ENCODE measurements at regions not wholly inside any gene's neighbourhood (a gene's known extent, or its start where the extent isn't known, plus 50 kb on each side); places are given as distances from the start of the nearest gene placed in this dataset.

DNA sequence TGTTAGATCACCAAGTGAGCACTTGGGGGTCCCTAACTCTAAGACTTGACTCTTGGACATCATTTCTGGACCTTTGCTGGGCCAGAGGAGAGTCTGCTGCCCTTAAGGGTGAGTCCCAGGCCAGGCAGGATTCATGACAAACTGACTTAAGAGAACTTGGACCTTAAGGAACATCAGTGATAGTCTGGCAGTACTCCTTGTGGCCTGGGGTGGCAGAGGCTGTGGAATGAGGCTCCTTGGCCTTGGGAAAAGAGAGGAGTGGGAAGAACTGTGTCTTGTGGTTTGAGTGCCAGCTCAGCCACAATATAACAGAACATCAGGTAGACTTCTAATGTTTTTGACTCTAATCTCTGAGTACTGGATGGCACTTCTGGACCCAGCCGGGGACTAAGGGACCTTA is 478.7 kb downstream of the MEI4 start:
- no peaks in the 10 kb centered on the region for H3K9me3 ChIP-seq (ENCODE audit: control insufficient read depth, insufficient read depth, low read length)
- H3K79me2 ChIP-seq (ENCODE audit: control insufficient read depth, low read length): no peaks in the 10 kb centered on the region
- H3K4me3 ChIP-seq (ENCODE audit: low read length): no peak overlapping the region
- H3K27ac ChIP-seq (ENCODE audit: low read depth, low read length): no peak overlapping the region
- TF ChIP-seq, protein P1, sequence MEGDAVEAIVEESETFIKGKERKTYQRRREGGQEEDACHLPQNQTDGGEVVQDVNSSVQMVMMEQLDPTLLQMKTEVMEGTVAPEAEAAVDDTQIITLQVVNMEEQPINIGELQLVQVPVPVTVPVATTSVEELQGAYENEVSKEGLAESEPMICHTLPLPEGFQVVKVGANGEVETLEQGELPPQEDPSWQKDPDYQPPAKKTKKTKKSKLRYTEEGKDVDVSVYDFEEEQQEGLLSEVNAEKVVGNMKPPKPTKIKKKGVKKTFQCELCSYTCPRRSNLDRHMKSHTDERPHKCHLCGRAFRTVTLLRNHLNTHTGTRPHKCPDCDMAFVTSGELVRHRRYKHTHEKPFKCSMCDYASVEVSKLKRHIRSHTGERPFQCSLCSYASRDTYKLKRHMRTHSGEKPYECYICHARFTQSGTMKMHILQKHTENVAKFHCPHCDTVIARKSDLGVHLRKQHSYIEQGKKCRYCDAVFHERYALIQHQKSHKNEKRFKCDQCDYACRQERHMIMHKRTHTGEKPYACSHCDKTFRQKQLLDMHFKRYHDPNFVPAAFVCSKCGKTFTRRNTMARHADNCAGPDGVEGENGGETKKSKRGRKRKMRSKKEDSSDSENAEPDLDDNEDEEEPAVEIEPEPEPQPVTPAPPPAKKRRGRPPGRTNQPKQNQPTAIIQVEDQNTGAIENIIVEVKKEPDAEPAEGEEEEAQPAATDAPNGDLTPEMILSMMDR (IDR thresholded peaks at IDR 0.05; ENCODE audit: low read depth, low read length, poor library complexity, severe bottlenecking): no peak
- no peak for TF ChIP-seq EZH2phosphoT487 (IDR thresholded peaks at IDR 0.05; ENCODE audit: borderline replicate concordance, low read length)
- no peaks in the 10 kb centered on the region for H3K27me3 ChIP-seq (ENCODE audit: control insufficient read depth, low read length)
- H3K4me1 ChIP-seq (ENCODE audit: control insufficient read depth, low read length): no peaks in the 10 kb centered on the region
- no peak overlapping the region for H3K4me2 ChIP-seq (ENCODE audit: low read length)
- no peaks in the 10 kb centered on the region for H3K9me2 ChIP-seq (replicated peaks; ENCODE audit: control insufficient read depth, low read length)
- no peaks in the 10 kb centered on the region for H3F3A ChIP-seq (ENCODE audit: control insufficient read depth, insufficient read depth)
- no peaks in the 10 kb centered on the region for H3K36me3 ChIP-seq (ENCODE audit: control insufficient read depth, low read length)
- H4K20me1 ChIP-seq (ENCODE audit: control insufficient read depth, insufficient read depth, low read depth, low read length): no peaks in the 10 kb centered on the region

DNA sequence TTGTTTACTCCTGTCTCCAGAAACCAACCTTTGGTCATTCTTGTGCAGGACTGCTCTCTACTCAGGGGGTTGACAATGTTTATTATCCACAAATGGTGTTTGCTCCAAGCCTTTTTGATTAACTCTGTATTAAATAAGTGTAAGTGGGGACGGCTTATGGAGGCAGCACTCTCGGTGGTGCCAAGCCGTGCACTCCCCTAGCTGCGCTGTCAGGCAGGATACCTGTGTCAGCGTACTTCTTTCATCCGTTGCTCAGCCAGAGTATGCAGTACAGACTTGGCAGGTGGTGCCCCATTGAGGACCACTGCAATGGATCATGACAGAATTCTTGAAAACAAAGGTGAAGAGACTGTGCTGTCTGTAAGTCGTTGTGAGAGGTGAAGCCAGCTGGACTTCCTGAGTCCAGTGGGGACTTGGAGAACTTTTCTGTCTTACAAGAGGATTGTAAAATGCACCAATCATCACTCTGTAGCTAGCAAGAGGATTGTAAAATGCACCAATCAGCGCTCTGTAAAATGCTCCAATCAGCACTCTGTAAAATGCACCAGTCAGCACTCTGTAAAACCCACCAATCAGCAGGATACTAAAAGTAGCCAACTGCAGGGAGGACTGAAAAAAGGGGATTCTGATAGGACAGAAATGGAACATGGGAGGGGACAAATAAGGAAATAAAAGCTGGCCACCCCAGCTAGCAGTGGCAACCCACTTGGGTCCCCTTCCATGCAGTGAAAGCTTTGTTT is 480.0 kb downstream of the MEI4 start:
- Histone ChIP-seq H3K4me3 (ENCODE audit: low read length) (no peak overlapping the region), H3K79me2 (ENCODE audit: control insufficient read depth, low read length) (no peaks in the 10 kb centered on the region), H3K27me3 (ENCODE audit: control insufficient read depth, low read length) (no peaks in the 10 kb centered on the region), H3K4me1 (ENCODE audit: control insufficient read depth, low read length) (no peaks in the 10 kb centered on the region), H4K20me1 (ENCODE audit: control insufficient read depth, insufficient read depth, low read depth, low read length) (no peaks in the 10 kb centered on the region), H3K27ac (ENCODE audit: low read depth, low read length) (no peak overlapping the region), H3F3A (ENCODE audit: control insufficient read depth, insufficient read depth) (no peaks in the 10 kb centered on the region), H3K4me2 (ENCODE audit: low read length) (no peak overlapping the region), H3K9me3 (ENCODE audit: control insufficient read depth, insufficient read depth, low read length) (no peaks in the 10 kb centered on the region), H3K9me2 (replicated peaks; ENCODE audit: control insufficient read depth, low read length) (no peaks in the 10 kb centered on the region), H3K36me3 (ENCODE audit: control insufficient read depth, low read length) (no peaks in the 10 kb centered on the region)
- TF ChIP-seq EZH2phosphoT487 (IDR thresholded peaks at IDR 0.05; ENCODE audit: borderline replicate concordance, low read length): no peak
- TF ChIP-seq, protein P1 (IDR thresholded peaks at IDR 0.05; ENCODE audit: low read depth, low read length, poor library complexity, severe bottlenecking): no peak

DNA sequence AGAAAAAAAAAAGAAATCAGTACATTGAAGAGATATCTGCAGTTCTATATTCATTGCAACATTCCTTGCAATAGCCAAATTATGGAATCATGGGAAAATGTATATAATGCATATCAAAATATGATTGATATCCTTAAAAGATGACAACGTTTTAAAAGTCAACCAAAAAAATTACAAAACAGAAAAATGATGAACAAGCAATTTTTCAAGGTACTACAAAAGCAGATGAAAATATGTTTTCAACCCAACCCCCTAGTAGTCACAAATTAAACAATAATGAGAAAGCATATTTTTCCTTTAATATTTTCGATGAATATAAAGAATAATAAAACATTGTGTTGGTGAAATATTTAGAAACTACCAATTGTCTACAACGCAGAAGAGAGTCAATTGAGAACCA is 497.6 kb downstream of the MEI4 start:
- no peaks in the 10 kb centered on the region for H3K9me2 ChIP-seq (replicated peaks; ENCODE audit: control insufficient read depth, low read length)
- no peaks in the 10 kb centered on the region for H3K36me3 ChIP-seq (ENCODE audit: control insufficient read depth, low read length)
- TF ChIP-seq, protein P1 (IDR thresholded peaks at IDR 0.05; ENCODE audit: low read depth, low read length, poor library complexity, severe bottlenecking): no peak
- TF ChIP-seq EZH2phosphoT487 (IDR thresholded peaks at IDR 0.05; ENCODE audit: borderline replicate concordance, low read length): no peak
- no peak overlapping the region for H3K27ac ChIP-seq (ENCODE audit: low read depth, low read length)
- H3F3A ChIP-seq (ENCODE audit: control insufficient read depth, insufficient read depth): no peaks in the 10 kb centered on the region
- no peaks in the 10 kb centered on the region for H4K20me1 ChIP-seq (ENCODE audit: control insufficient read depth, insufficient read depth, low read depth, low read length)
- no peaks in the 10 kb centered on the region for H3K4me1 ChIP-seq (ENCODE audit: control insufficient read depth, low read length)
- H3K79me2 ChIP-seq (ENCODE audit: control insufficient read depth, low read length): no peaks in the 10 kb centered on the region
- no peak overlapping the region for H3K4me3 ChIP-seq (ENCODE audit: low read length)
- H3K4me2 ChIP-seq (ENCODE audit: low read length): no peak overlapping the region
- H3K27me3 ChIP-seq (ENCODE audit: control insufficient read depth, low read length): no peaks in the 10 kb centered on the region
- H3K9me3 ChIP-seq (ENCODE audit: control insufficient read depth, insufficient read depth, low read length): no peaks in the 10 kb centered on the region

Data from DOHH2 (cell line).